HCT116 (cell line): ENCODE measurements at regions not wholly inside any gene's neighbourhood (a gene's known extent, or its start where the extent isn't known, plus 50 kb on each side); places are given as distances from the start of the nearest gene placed in this dataset.

ENCODE experiments used
- ATAC-seq: fragments of 200-7000 bp; cut with Tn5 transposase; 2 replicates; pipeline ENCODE4 v1.9.1; 2020; ENCODE audit warnings: mild to moderate bottlenecking, moderate library complexity
- BruUV-seq: library from RNA; stranded (reverse); fragments of 400-500 nt; replicated peaks from 2 replicates; lab custom pipeline; 2021; lab: Mats Ljungman, UMichigan
- CTCF ChIA-PET: fragments of 300-600 bp; sonication (Branson Sonifier 250); formaldehyde crosslinking; loops from one replicate; lab custom pipeline; 2021; ENCODE audit warnings: antibody characterized with exemption; lab: Charles Lee
- POLR2A ChIA-PET: fragments of 300-600, 350-600 bp; sonication (Branson Sonifier 250); formaldehyde crosslinking; loops from one replicate; lab custom pipeline; 2021; ENCODE audit warnings: antibody characterized with exemption; lab: Charles Lee
- RAD21 ChIA-PET, 2 experiments: fragments of 300-600 bp; sonication (Branson Sonifier 250); formaldehyde crosslinking; loops; one replicate each; lab custom pipeline; 2023; ENCODE audit warnings: low total read pairs in 2 of 2; ENCODE audit not compliant: uncharacterized antibody in 2 of 2, unreplicated experiment in 2 of 2, low non-redundant PET in 1 of 2; lab: Charles Lee
- DNase-seq: peaks from one replicate; pipeline ENCODE4 v3.0.0-alpha.2; 2010; ENCODE audit warnings: low read depth, low spot score
- H2AFZ ChIP-seq: fragments of 200-600 bp; shearing (Covaris generic), sonication (generic); 2 replicates; pipeline ENCODE4 v1.6.1; 2017; ENCODE audit warnings: low read depth, mixed run types, mixed read lengths, antibody characterized with exemption, low read length; ENCODE audit not compliant: poor library complexity, severe bottlenecking
- H3K27ac ChIP-seq: 2 replicates; pipeline ENCODE4 v1.5.1; 2012; ENCODE audit warnings: low read depth, low read length
- H3K27me3 ChIP-seq: fragments of 200-600 bp; sonication (generic); 2 replicates; pipeline ENCODE4 v1.6.1; 2016; ENCODE audit warnings: mixed run types, low read length, mixed read lengths; ENCODE audit not compliant: insufficient read depth
- H3K36me3 ChIP-seq, 2 experiments: fragments of 200-500 bp in 1 of 2; fragments of 200-600 bp in 1 of 2; sonication (Bioruptor generic) in 1 of 2; sonication (generic) in 1 of 2; 2 replicates each; pipeline versions ENCODE4 v1.5.1 to v1.6.1; 2014 to 2016; ENCODE audit warnings: low read length in 2 of 2, inconsistent platforms in 1 of 2, mixed read lengths in 1 of 2, mixed run types in 1 of 2; ENCODE audit not compliant: insufficient read depth in 2 of 2, control insufficient read depth in 1 of 2
- H3K4me1 ChIP-seq, 2 experiments: fragments of 200-600 bp in 1 of 2; sonication (generic) in 1 of 2; 2 replicates each; pipeline versions ENCODE4 v1.5.1 to v1.6.1; 2012 to 2017; ENCODE audit warnings: low read length in 2 of 2, inconsistent platforms in 1 of 2, mild to moderate bottlenecking in 1 of 2, mixed read lengths in 1 of 2, mixed run types in 1 of 2, moderate library complexity in 1 of 2; ENCODE audit not compliant: insufficient read depth in 2 of 2, control insufficient read depth in 1 of 2
- H3K4me2 ChIP-seq: fragments of 200-600 bp; sonication (generic); 2 replicates; pipeline ENCODE4 v1.6.1; 2017; ENCODE audit warnings: mixed run types, low read length, mixed read lengths
- H3K4me3 ChIP-seq, 2 experiments: fragments of 200-600 bp in 1 of 2; sonication (generic) in 1 of 2; replicated peaks in 1 of 2; 2 replicates each; pipeline ENCODE4 v1.5.1; 2011 to 2016; ENCODE audit warnings: low read length in 2 of 2, control low read depth in 1 of 2, low read depth in 1 of 2, mild to moderate bottlenecking in 1 of 2, mixed read lengths in 1 of 2, mixed run types in 1 of 2
- H3K79me2 ChIP-seq: fragments of 200-600 bp; sonication (generic); 2 replicates; pipeline ENCODE4 v1.6.1; 2017; ENCODE audit warnings: mild to moderate bottlenecking, mixed run types, low read length, moderate library complexity, mixed read lengths; ENCODE audit not compliant: insufficient read depth
- H3K9ac ChIP-seq: fragments of 200-600 bp; sonication (generic); 2 replicates; pipeline ENCODE4 v1.6.1; 2016; ENCODE audit warnings: low read length, mixed read lengths
- H3K9me2 ChIP-seq: fragments of 200-600 bp; sonication (generic), shearing (Covaris generic); 2 replicates; pipeline ENCODE4 v1.6.1; 2017; ENCODE audit warnings: mixed run types, mild to moderate bottlenecking, moderate library complexity; ENCODE audit not compliant: insufficient read depth
- H3K9me3 ChIP-seq, 2 experiments: fragments of 200-500 bp in 1 of 2; fragments of 200-600 bp in 1 of 2; sonication (Bioruptor generic) in 1 of 2; sonication (generic) in 1 of 2; 2 replicates each; pipeline ENCODE4 v1.6.1; 2014 to 2017; ENCODE audit warnings: low read length in 2 of 2, mixed read lengths in 2 of 2, inconsistent platforms in 1 of 2, low read depth in 1 of 2, mild to moderate bottlenecking in 1 of 2, mixed run types in 1 of 2, moderate library complexity in 1 of 2; ENCODE audit not compliant: control insufficient read depth in 1 of 2, insufficient read depth in 1 of 2
- H4K20me1 ChIP-seq: fragments of 200-600 bp; sonication (generic), shearing (Covaris generic); 2 replicates; pipeline ENCODE4 v1.6.1; 2017; ENCODE audit warnings: mixed run types, mild to moderate bottlenecking, moderate library complexity; ENCODE audit not compliant: insufficient read depth
- ATF3 ChIP-seq: IDR thresholded peaks from 2 replicates; pipeline ENCODE4 v1.6.1; 2012
- CBX3 ChIP-seq: IDR thresholded peaks from 2 replicates; pipeline ENCODE4 v1.6.1; 2012; ENCODE audit warnings: low read depth
- CEBPB ChIP-seq: IDR thresholded peaks from 2 replicates; pipeline ENCODE4 v1.6.1; 2012; ENCODE audit warnings: low read depth
- EGR1 ChIP-seq: IDR thresholded peaks from 2 replicates; pipeline ENCODE4 v1.6.1; 2012; ENCODE audit warnings: low read depth
- EZH2 ChIP-seq: fragments of 200-600 bp; sonication (generic); IDR thresholded peaks from 2 replicates; pipeline ENCODE4 v1.6.1; 2017; ENCODE audit warnings: antibody characterized with exemption, mixed run types
- FOSL1 ChIP-seq: IDR thresholded peaks from 2 replicates; pipeline ENCODE4 v1.6.1; 2012; ENCODE audit warnings: low read depth
- POLR2A ChIP-seq: IDR thresholded peaks from 2 replicates; pipeline ENCODE4 v1.7.0; 2011; ENCODE audit warnings: borderline replicate concordance; ENCODE audit not compliant: insufficient read depth, insufficient read length; ENCODE audit errors: extremely low read depth
- SIN3A ChIP-seq: IDR thresholded peaks from 2 replicates; pipeline ENCODE4 v1.6.1; 2012; ENCODE audit warnings: low read depth
- SP1 ChIP-seq: IDR thresholded peaks from 2 replicates; pipeline ENCODE4 v1.6.1; 2012; ENCODE audit warnings: low read depth
- TCF7L2 ChIP-seq: IDR thresholded peaks from 2 replicates; pipeline ENCODE4 v1.7.0; 2011; ENCODE audit warnings: borderline replicate concordance, inconsistent platforms; ENCODE audit not compliant: insufficient read depth, insufficient read length; ENCODE audit errors: extremely low read depth
- ZNF274 ChIP-seq: fragments of 200-500 bp; sonication (Bioruptor generic); IDR thresholded peaks from 2 replicates; pipeline ENCODE4 v1.6.1; 2014; ENCODE audit warnings: mild to moderate bottlenecking, low read depth, low read length, inconsistent platforms
- intact Hi-C: fragments of 100-400 bp; cut with micrococcal nuclease; formaldehyde crosslinking; loops from 2 replicates; pipeline ENCODE4 v1.10.0; 2022
- TF ChIP-seq, protein P1 (sequence below): IDR thresholded peaks from 2 replicates; pipeline ENCODE4 v1.6.1; 2011; ENCODE audit warnings: mild to moderate bottlenecking, low read length, moderate library complexity; ENCODE audit not compliant: insufficient replicate concordance; ENCODE audit errors: extremely low read depth
- TF ChIP-seq, protein P2 (sequence below), 3 experiments: fragments of 200-600 bp in 1 of 3; sonication (generic) in 1 of 3; IDR thresholded peaks in 2 of 3; conservative IDR thresholded peaks in 1 of 3; 2 replicates each; pipeline ENCODE4 v1.5.1; 2012 to 2017; ENCODE audit warnings: low read depth in 2 of 3, low read length in 2 of 3, antibody characterized with exemption in 1 of 3, borderline replicate concordance in 1 of 3, control low read depth in 1 of 3, mild to moderate bottlenecking in 1 of 3, mixed read lengths in 1 of 3, mixed run types in 1 of 3, moderate library complexity in 1 of 3; ENCODE audit not compliant: insufficient read depth in 1 of 3

GRCh38 chr11:33490842-33491370, 209.7 kb downstream of the C11orf91 start:
- Histone ChIP-seq H3K79me2 (no peaks in the 10 kb centered on the region), H2AFZ (no peak overlapping the region), H3K9ac (no peak overlapping the region), H3K4me2 (no peak overlapping the region), H3K9me3 (no peaks in the 10 kb centered on the region), H4K20me1 (no peaks in the 10 kb centered on the region), H3K4me1 (no peaks in the 10 kb centered on the region), H3K4me3 (no peak overlapping the region), H3K9me2 (no peaks in the 10 kb centered on the region), H3K27ac (no peak overlapping the region), H3K36me3 (no peaks in the 10 kb centered on the region), H3K27me3 (peaks cover 88% of the 10 kb centered on the region)
- POLR2A ChIA-PET: no interaction called here
- ATAC-seq: no peak
- CTCF ChIA-PET: no interaction called here
- BruUV-seq: no TSS peak
- intact Hi-C loops: no loop called here
- RAD21 ChIA-PET: no interaction called here
- no peak for DNase-seq
- TF ChIP-seq ATF3 (no peak), EGR1 (no peak), SP1 (no peak), CBX3 (no peak)

DNA sequence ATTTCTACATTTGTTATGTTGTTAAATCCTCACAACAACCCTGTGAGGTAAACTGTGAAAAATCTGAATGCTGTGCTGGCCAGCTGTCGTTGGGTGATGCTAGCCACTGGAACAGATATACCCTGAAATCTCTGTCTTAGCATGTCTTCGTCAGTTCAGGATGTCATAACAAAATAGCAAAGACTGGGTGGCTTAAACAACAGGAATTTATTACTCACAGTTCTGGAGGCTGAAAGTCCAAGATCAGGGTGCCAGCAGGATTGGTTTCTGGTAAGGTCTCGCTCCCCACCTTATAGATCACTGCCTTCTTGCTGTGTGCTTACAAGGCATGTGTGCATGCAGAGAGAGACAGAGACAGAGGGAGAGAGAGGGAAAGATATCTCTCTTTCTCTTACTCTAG, 211.7 kb downstream of the C11orf91 start:
- Histone ChIP-seq H3K36me3 (no peaks in the 10 kb centered on the region), H3K79me2 (no peaks in the 10 kb centered on the region), H2AFZ (no peak overlapping the region), H4K20me1 (no peaks in the 10 kb centered on the region), H3K9me3 (no peaks in the 10 kb centered on the region), H3K4me1 (no peaks in the 10 kb centered on the region), H3K27ac (no peak overlapping the region), H3K4me2 (no peak overlapping the region), H3K9ac (no peak overlapping the region), H3K4me3 (no peak overlapping the region), H3K27me3 (peaks cover 93% of the 10 kb centered on the region), H3K9me2 (no peaks in the 10 kb centered on the region)
- intact Hi-C loops: no loop called here
- ChIA-PET RAD21 (no interaction called here), CTCF (no interaction called here), POLR2A (no interaction called here)
- DNase-seq (no peak), ATAC-seq (no peak)
- no peak for TF ChIP-seq FOSL1
- TF ChIP-seq, protein P1, sequence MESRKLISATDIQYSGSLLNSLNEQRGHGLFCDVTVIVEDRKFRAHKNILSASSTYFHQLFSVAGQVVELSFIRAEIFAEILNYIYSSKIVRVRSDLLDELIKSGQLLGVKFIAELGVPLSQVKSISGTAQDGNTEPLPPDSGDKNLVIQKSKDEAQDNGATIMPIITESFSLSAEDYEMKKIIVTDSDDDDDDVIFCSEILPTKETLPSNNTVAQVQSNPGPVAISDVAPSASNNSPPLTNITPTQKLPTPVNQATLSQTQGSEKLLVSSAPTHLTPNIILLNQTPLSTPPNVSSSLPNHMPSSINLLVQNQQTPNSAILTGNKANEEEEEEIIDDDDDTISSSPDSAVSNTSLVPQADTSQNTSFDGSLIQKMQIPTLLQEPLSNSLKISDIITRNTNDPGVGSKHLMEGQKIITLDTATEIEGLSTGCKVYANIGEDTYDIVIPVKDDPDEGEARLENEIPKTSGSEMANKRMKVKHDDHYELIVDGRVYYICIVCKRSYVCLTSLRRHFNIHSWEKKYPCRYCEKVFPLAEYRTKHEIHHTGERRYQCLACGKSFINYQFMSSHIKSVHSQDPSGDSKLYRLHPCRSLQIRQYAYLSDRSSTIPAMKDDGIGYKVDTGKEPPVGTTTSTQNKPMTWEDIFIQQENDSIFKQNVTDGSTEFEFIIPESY: no peak
- no peak for TF ChIP-seq EZH2
- TF ChIP-seq ZNF274: no peak
- TF ChIP-seq TCF7L2: no peak
- no peak for TF ChIP-seq ATF3
- TF ChIP-seq SP1: no peak
- TF ChIP-seq SIN3A: no peak
- TF ChIP-seq, protein P2, sequence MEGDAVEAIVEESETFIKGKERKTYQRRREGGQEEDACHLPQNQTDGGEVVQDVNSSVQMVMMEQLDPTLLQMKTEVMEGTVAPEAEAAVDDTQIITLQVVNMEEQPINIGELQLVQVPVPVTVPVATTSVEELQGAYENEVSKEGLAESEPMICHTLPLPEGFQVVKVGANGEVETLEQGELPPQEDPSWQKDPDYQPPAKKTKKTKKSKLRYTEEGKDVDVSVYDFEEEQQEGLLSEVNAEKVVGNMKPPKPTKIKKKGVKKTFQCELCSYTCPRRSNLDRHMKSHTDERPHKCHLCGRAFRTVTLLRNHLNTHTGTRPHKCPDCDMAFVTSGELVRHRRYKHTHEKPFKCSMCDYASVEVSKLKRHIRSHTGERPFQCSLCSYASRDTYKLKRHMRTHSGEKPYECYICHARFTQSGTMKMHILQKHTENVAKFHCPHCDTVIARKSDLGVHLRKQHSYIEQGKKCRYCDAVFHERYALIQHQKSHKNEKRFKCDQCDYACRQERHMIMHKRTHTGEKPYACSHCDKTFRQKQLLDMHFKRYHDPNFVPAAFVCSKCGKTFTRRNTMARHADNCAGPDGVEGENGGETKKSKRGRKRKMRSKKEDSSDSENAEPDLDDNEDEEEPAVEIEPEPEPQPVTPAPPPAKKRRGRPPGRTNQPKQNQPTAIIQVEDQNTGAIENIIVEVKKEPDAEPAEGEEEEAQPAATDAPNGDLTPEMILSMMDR (IDR thresholded peaks at IDR 0.05 in 2 of 3, conservative IDR thresholded peaks at IDR 0.05 in 1 of 3; ENCODE audit: borderline replicate concordance in 1 of 3, insufficient read depth in 1 of 3, low read depth in 2 of 3, low read length in 2 of 3): no peak
- no peak for TF ChIP-seq POLR2A
- TF ChIP-seq EGR1: no peak
- TF ChIP-seq CEBPB: no peak
- BruUV-seq: no TSS peak
